ENCODE measurements at regions not wholly inside any gene's neighbourhood (a gene's known extent, or its start where the extent isn't known, plus 50 kb on each side); places are given as distances from the start of the nearest gene placed in this dataset.

GRCh38 chrX:45912316-45912715 lies 632.9 kb downstream of the ZNF674 start:
- no peak for DNase-seq (ENCODE audit: low spot score)
- ChIA-PET CTCF (no interaction called here), POLR2A (ENCODE audit: low non-redundant PET) (no interaction called here)
- no peak overlapping the region for H3K27ac ChIP-seq
- TF ChIP-seq, protein P1, sequence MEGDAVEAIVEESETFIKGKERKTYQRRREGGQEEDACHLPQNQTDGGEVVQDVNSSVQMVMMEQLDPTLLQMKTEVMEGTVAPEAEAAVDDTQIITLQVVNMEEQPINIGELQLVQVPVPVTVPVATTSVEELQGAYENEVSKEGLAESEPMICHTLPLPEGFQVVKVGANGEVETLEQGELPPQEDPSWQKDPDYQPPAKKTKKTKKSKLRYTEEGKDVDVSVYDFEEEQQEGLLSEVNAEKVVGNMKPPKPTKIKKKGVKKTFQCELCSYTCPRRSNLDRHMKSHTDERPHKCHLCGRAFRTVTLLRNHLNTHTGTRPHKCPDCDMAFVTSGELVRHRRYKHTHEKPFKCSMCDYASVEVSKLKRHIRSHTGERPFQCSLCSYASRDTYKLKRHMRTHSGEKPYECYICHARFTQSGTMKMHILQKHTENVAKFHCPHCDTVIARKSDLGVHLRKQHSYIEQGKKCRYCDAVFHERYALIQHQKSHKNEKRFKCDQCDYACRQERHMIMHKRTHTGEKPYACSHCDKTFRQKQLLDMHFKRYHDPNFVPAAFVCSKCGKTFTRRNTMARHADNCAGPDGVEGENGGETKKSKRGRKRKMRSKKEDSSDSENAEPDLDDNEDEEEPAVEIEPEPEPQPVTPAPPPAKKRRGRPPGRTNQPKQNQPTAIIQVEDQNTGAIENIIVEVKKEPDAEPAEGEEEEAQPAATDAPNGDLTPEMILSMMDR (conservative IDR thresholded peaks at IDR 0.05; ENCODE audit: low read depth), result no peak

DNA sequence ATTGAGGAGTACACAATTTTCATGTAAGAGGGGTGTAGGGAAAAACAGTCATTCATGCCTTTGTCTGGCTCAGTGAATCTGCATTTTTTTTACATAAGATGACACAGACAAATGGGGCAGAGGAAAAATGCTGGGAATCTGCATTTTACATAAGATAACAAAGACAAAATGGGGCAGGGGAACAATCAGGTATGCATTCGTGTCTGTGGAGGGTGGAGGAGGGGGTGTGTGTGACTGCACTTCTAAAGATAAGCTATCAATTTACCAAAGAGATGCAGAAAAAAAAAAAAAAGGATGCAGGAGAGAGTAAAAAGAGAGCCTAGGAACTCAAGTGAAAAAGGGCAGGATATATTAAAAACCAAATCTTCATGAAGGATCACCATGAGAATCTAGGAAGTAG lies 637.4 kb downstream of the ZNF674 start:
- TF ChIP-seq, protein P1 (conservative IDR thresholded peaks at IDR 0.05; ENCODE audit: low read depth), result no peak
- H3K27ac ChIP-seq, result no peak overlapping the region
- POLR2A ChIA-PET (ENCODE audit: low non-redundant PET), result no interaction called here
- DNase-seq (ENCODE audit: low spot score), result no peak
- CTCF ChIA-PET, result no interaction called here

- TF ChIP-seq, protein P1 (conservative IDR thresholded peaks at IDR 0.05; ENCODE audit: low read depth), result no peak
- POLR2A ChIA-PET (ENCODE audit: low non-redundant PET), result no interaction called here
- DNase-seq (ENCODE audit: low spot score), result no peak
- CTCF ChIA-PET, result no interaction called here
- H3K27ac ChIP-seq, result no peak overlapping the region
Measured at GRCh38 chrX:45903781-45904201, 641.4 kb downstream of the ZNF674 start.

- TF ChIP-seq, protein P1 (conservative IDR thresholded peaks at IDR 0.05; ENCODE audit: low read depth), result no peak
- no peak overlapping the region for H3K27ac ChIP-seq
- ChIA-PET CTCF (interaction anchor here (0.6 to 0.7 kb wide), 2 partner anchors 99 to 1702 kb away, joined by 4 to 6 read pairs; no protein-coding TSS in a partner anchor), POLR2A (ENCODE audit: low non-redundant PET) (no interaction called here)
- DNase-seq (ENCODE audit: low spot score), result no peak
Measured at GRCh38 chrX:45900766-45901615, 644.2 kb downstream of the ZNF674 start.

DNA sequence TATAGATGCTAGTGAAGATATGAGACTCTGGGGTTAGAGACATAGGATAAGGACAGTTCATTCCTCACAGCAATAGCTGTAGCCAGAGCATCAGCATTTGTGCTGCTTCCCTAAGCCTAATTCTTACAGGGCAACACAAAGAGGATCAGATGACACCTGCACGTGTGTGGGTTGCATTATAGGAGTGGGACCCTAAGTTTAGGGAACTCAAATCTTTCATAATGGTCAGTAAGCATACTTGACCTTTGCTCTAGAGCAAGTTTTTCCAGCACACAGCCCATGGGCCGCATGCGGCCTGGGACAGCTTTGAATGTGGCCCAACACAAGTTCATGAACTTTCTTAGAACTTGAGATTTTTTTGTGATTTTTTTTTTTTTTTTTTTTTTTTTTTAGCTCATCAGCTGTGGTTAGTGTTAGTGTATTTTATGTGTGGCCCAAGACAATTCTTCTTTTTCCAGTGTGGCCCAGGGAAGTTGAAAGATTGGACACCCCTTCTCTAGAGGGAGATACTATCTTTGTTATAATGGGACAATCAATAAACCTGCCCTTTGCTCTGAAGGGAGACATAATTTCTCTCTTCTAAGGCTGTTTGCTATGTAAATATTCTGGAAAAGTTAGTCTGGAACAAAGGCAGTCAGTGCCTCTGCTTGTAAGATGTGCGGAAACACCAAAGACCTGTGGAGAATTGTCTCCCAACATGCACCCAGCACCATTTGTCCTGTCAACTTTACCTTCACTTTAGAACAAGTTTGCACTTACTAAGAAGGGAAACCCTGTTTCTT lies 650.2 kb downstream of the ZNF674 start:
- ChIA-PET CTCF (no interaction called here), POLR2A (ENCODE audit: low non-redundant PET) (no interaction called here)
- no peak overlapping the region for H3K27ac ChIP-seq
- TF ChIP-seq, protein P1 (conservative IDR thresholded peaks at IDR 0.05; ENCODE audit: low read depth), result no peak
- DNase-seq (ENCODE audit: low spot score), result no peak

DNA sequence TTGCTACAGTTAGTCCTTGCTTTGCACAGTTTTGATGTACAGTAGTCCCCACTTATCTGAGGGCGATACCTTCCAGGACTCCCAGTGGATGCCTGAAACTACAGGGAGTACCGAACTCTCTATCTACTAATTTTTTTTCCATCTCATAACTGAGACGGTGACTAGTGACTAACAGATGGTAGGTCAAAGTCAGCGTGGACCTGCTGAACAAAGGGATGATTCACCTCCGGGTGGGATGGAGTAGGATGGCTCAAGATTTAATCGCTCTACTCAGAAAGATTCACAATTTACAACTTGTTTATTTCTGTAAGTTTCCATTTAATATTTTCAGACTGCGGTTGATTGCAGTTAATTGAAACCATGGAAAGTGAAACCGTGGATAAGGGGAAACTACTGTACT lies 655.8 kb downstream of the ZNF674 start:
- peak; percentile 10 for DNase-seq (ENCODE audit: low spot score)
- TF ChIP-seq, protein P1 (conservative IDR thresholded peaks at IDR 0.05; ENCODE audit: low read depth), result no peak
- ChIA-PET CTCF (no interaction called here), POLR2A (ENCODE audit: low non-redundant PET) (no interaction called here)
- no peak overlapping the region for H3K27ac ChIP-seq

Data from RWPE1 (cell line).